ENCODE measurements at regions not wholly inside any gene's neighbourhood (a gene's known extent, or its start where the extent isn't known, plus 50 kb on each side); places are given as distances from the start of the nearest gene placed in this dataset.

DNA sequence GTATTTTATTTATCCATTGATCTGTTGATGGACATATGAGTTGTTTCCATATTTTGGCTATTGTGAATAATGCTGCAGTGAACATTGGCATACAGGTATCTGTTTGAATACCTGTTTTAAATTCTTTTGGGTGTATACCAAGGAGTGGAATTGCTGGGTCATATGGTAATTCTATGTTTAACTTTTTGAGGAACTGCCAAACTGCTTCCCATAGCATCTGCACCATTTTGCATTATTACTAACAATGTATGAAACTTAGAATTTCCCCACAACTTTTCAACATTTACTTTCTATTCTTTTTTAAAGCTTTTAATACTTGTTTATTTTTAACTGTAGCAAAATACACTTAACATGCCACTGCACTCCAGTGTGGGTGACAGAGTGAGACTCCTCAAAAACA is 57.0 kb upstream of the MSN start:
- peaks cover 20% of the 10 kb centered on the region for H3K4me1 ChIP-seq (ENCODE audit: insufficient read depth, low read length, poor library complexity, severe bottlenecking)
- H3K27me3 ChIP-seq (ENCODE audit: insufficient read depth, low read length, poor library complexity, severe bottlenecking), result no peaks in the 10 kb centered on the region
- no peaks in the 10 kb centered on the region for H4K20me1 ChIP-seq (ENCODE audit: insufficient read depth, low read length, poor library complexity, severe bottlenecking)
- no peak for TF ChIP-seq EZH2phosphoT487 (IDR thresholded peaks at IDR 0.05; ENCODE audit: borderline replicate concordance)
- TF ChIP-seq, protein P1, sequence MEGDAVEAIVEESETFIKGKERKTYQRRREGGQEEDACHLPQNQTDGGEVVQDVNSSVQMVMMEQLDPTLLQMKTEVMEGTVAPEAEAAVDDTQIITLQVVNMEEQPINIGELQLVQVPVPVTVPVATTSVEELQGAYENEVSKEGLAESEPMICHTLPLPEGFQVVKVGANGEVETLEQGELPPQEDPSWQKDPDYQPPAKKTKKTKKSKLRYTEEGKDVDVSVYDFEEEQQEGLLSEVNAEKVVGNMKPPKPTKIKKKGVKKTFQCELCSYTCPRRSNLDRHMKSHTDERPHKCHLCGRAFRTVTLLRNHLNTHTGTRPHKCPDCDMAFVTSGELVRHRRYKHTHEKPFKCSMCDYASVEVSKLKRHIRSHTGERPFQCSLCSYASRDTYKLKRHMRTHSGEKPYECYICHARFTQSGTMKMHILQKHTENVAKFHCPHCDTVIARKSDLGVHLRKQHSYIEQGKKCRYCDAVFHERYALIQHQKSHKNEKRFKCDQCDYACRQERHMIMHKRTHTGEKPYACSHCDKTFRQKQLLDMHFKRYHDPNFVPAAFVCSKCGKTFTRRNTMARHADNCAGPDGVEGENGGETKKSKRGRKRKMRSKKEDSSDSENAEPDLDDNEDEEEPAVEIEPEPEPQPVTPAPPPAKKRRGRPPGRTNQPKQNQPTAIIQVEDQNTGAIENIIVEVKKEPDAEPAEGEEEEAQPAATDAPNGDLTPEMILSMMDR (conservative IDR thresholded peaks at IDR 0.05; ENCODE audit: low read length), result no peak
- H3K79me2 ChIP-seq (ENCODE audit: insufficient read depth, low read length), result no peaks in the 10 kb centered on the region
- peak overlapping the region; percentile 24 for H3K4me2 ChIP-seq (ENCODE audit: low read depth, low read length, poor library complexity, severe bottlenecking)
- H3K36me3 ChIP-seq (ENCODE audit: insufficient read depth, low read length), result no peaks in the 10 kb centered on the region
- H3K9me3 ChIP-seq (ENCODE audit: insufficient read depth, low read depth, low read length), result no peaks in the 10 kb centered on the region
- no peak overlapping the region for H3K4me3 ChIP-seq (ENCODE audit: low read length, poor library complexity, severe bottlenecking)
- no peaks in the 10 kb centered on the region for H3F3A ChIP-seq (ENCODE audit: low read depth)
- no peaks in the 10 kb centered on the region for H3K9me2 ChIP-seq (replicated peaks; ENCODE audit: low read depth, low read length)
- H2AFZ ChIP-seq (ENCODE audit: low read length), result no peak overlapping the region
- H3K9ac ChIP-seq (ENCODE audit: low read depth, low read length, poor library complexity, severe bottlenecking), result no peak overlapping the region

DNA sequence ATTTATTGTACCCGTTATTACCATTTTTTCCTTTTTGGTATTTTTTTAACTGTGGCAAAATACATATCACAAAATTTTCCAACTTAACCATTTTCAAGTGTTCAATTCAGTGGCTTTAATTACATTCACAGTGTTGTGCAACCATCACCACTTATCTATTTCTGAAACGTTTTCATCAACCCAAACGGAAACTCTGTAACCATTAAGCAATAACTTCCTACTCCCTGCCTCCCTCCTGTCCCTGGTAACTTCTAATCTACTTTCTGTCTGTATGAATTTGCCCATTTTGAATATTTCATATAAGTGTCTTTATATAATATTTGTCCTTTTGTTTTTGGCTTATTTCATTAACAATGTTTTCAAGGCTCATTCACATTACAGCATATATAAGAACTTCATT is 57.4 kb upstream of the MSN start:
- TF ChIP-seq, protein P1 (conservative IDR thresholded peaks at IDR 0.05; ENCODE audit: low read length), result no peak
- no peak for TF ChIP-seq EZH2phosphoT487 (IDR thresholded peaks at IDR 0.05; ENCODE audit: borderline replicate concordance)
- H4K20me1 ChIP-seq (ENCODE audit: insufficient read depth, low read length, poor library complexity, severe bottlenecking), result no peaks in the 10 kb centered on the region
- no peaks in the 10 kb centered on the region for H3K9me2 ChIP-seq (replicated peaks; ENCODE audit: low read depth, low read length)
- peaks cover 20% of the 10 kb centered on the region for H3K4me1 ChIP-seq (ENCODE audit: insufficient read depth, low read length, poor library complexity, severe bottlenecking)
- H2AFZ ChIP-seq (ENCODE audit: low read length), result no peak overlapping the region
- peak overlapping the region; percentile 24 for H3K4me2 ChIP-seq (ENCODE audit: low read depth, low read length, poor library complexity, severe bottlenecking)
- no peak overlapping the region for H3K4me3 ChIP-seq (ENCODE audit: low read length, poor library complexity, severe bottlenecking)
- H3F3A ChIP-seq (ENCODE audit: low read depth), result no peaks in the 10 kb centered on the region
- no peaks in the 10 kb centered on the region for H3K36me3 ChIP-seq (ENCODE audit: insufficient read depth, low read length)
- no peaks in the 10 kb centered on the region for H3K9me3 ChIP-seq (ENCODE audit: insufficient read depth, low read depth, low read length)
- no peak overlapping the region for H3K9ac ChIP-seq (ENCODE audit: low read depth, low read length, poor library complexity, severe bottlenecking)
- H3K79me2 ChIP-seq (ENCODE audit: insufficient read depth, low read length), result no peaks in the 10 kb centered on the region
- no peaks in the 10 kb centered on the region for H3K27me3 ChIP-seq (ENCODE audit: insufficient read depth, low read length, poor library complexity, severe bottlenecking)

DNA sequence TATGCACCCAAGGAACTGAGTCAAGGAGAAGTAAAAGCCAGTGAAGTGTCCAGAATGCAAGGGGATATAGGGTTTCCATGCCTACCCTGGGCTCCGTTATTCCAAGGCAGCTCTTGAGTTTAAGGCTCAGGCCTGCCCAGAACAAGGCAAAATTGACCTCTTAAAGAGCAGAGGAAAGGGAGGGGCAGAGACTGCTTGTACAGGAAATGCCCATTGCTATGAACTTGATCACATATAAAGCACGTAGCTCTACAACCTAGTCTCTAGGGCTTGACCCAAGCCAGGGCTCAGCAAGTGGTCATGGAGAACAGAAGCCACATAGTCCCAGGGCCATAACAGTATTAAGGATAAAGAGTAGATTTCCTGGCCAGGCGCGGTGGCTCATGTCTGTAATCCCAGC is 58.2 kb upstream of the MSN start:
- Histone ChIP-seq H3K4me2 (ENCODE audit: low read depth, low read length, poor library complexity, severe bottlenecking) (peak overlapping the region; percentile 24), H3K9ac (ENCODE audit: low read depth, low read length, poor library complexity, severe bottlenecking) (no peak overlapping the region)

More for the DNA sequence above, 58.2 kb upstream of the MSN start:
- no peak for TF ChIP-seq EZH2phosphoT487 (IDR thresholded peaks at IDR 0.05; ENCODE audit: borderline replicate concordance)
- TF ChIP-seq, protein P1 (conservative IDR thresholded peaks at IDR 0.05; ENCODE audit: low read length), result no peak
- Histone ChIP-seq H3K9me3 (ENCODE audit: insufficient read depth, low read depth, low read length) (no peaks in the 10 kb centered on the region), H3K79me2 (ENCODE audit: insufficient read depth, low read length) (no peaks in the 10 kb centered on the region), H4K20me1 (ENCODE audit: insufficient read depth, low read length, poor library complexity, severe bottlenecking) (no peaks in the 10 kb centered on the region), H3K4me1 (ENCODE audit: insufficient read depth, low read length, poor library complexity, severe bottlenecking) (peaks cover 21% of the 10 kb centered on the region), H3K4me3 (ENCODE audit: low read length, poor library complexity, severe bottlenecking) (no peak overlapping the region), H3F3A (ENCODE audit: low read depth) (no peaks in the 10 kb centered on the region), H2AFZ (ENCODE audit: low read length) (no peak overlapping the region), H3K36me3 (ENCODE audit: insufficient read depth, low read length) (no peaks in the 10 kb centered on the region), H3K27me3 (ENCODE audit: insufficient read depth, low read length, poor library complexity, severe bottlenecking) (no peaks in the 10 kb centered on the region), H3K9me2 (replicated peaks; ENCODE audit: low read depth, low read length) (no peaks in the 10 kb centered on the region)

Measured in Loucy (cell line).